Skeletal muscle cell (primary cell): ENCODE measurements at regions not wholly inside any gene's neighbourhood (a gene's known extent, or its start where the extent isn't known, plus 50 kb on each side); places are given as distances from the start of the nearest gene placed in this dataset.

ENCODE experiments used
- DNase-seq: peaks from one replicate; pipeline ENCODE4 v3.0.0-alpha.2; 2010; ENCODE audit warnings: low read depth
- H3K4me3 ChIP-seq: 2 replicates; pipeline ENCODE4 v1.5.1; 2011; ENCODE audit warnings: low read depth, mild to moderate bottlenecking, control low read depth, low read length, moderate library complexity

- no peak overlapping the region for H3K4me3 ChIP-seq
- no peak for DNase-seq
Measured at GRCh38 chrX:129193357-129193756, 329.9 kb downstream of the SMARCA1 start.

- no peak overlapping the region for H3K4me3 ChIP-seq
- no peak for DNase-seq
Measured at GRCh38 chrX:129188231-129188630, 335.1 kb downstream of the SMARCA1 start.

GRCh38 chrX:129176710-129177109 is 346.6 kb downstream of the SMARCA1 start:
- no peak for DNase-seq
- no peak overlapping the region for H3K4me3 ChIP-seq

GRCh38 chrX:129161108-129161507 is 362.2 kb downstream of the SMARCA1 start:
- no peak overlapping the region for H3K4me3 ChIP-seq
- no peak for DNase-seq

GRCh38 chrX:129158505-129158904 is 364.8 kb downstream of the SMARCA1 start:
- H3K4me3 ChIP-seq = no peak overlapping the region
- no peak for DNase-seq

GRCh38 chrX:129145840-129146272 is 377.4 kb downstream of the SMARCA1 start:
- no peak for DNase-seq
- no peak overlapping the region for H3K4me3 ChIP-seq

GRCh38 chrX:129145385-129145784 is 377.9 kb downstream of the SMARCA1 start:
- DNase-seq = no peak
- no peak overlapping the region for H3K4me3 ChIP-seq

GRCh38 chrX:129144172-129145038 is 378.9 kb downstream of the SMARCA1 start:
- no peak for DNase-seq
- H3K4me3 ChIP-seq = no peak overlapping the region

GRCh38 chrX:129139837-129140598 is 383.3 kb downstream of the SMARCA1 start:
- DNase-seq = no peak
- no peak overlapping the region for H3K4me3 ChIP-seq

GRCh38 chrX:129125122-129125914 is 398.0 kb downstream of the SMARCA1 start:
- DNase-seq = no peak
- no peak overlapping the region for H3K4me3 ChIP-seq

- no peak for DNase-seq
- no peak overlapping the region for H3K4me3 ChIP-seq
Measured at GRCh38 chrX:129123795-129124194, 399.5 kb downstream of the SMARCA1 start.

- DNase-seq = no peak
- H3K4me3 ChIP-seq = no peak overlapping the region
Measured at GRCh38 chrX:129116676-129117470, 406.4 kb downstream of the SMARCA1 start.

GRCh38 chrX:129115935-129116334 is 407.4 kb downstream of the SMARCA1 start:
- no peak overlapping the region for H3K4me3 ChIP-seq
- no peak for DNase-seq

GRCh38 chrX:129115104-129115503 is 408.2 kb downstream of the SMARCA1 start:
- H3K4me3 ChIP-seq = no peak overlapping the region
- DNase-seq = no peak

GRCh38 chrX:129111081-129111798 is 412.1 kb downstream of the SMARCA1 start:
- no peak overlapping the region for H3K4me3 ChIP-seq
- no peak for DNase-seq

GRCh38 chrX:129108936-129109335 is 414.4 kb downstream of the SMARCA1 start:
- no peak for DNase-seq
- H3K4me3 ChIP-seq = no peak overlapping the region

GRCh38 chrX:129099207-129099606 is 424.1 kb downstream of the SMARCA1 start:
- DNase-seq = no peak
- no peak overlapping the region for H3K4me3 ChIP-seq

- no peak for DNase-seq
Measured at GRCh38 chrX:129097668-129098067, 425.6 kb downstream of the SMARCA1 start.

More at GRCh38 chrX:129097668-129098067, 425.6 kb downstream of the SMARCA1 start:
- no peak overlapping the region for H3K4me3 ChIP-seq
